ENCODE measurements at regions not wholly inside any gene's neighbourhood (a gene's known extent, or its start where the extent isn't known, plus 50 kb on each side); places are given as distances from the start of the nearest gene placed in this dataset.

GRCh38 chr7:119900996-119901672 lies 371.8 kb upstream of the KCND2 start:
- no peak overlapping the region for H3K4me3 ChIP-seq (ENCODE audit: low read depth in 1 of 3, low read length in 3 of 3)
- no peak for TF ChIP-seq EGR1 (IDR thresholded peaks at IDR 0.05; ENCODE audit: low read depth in 2 of 2)
- TF ChIP-seq GABPA (IDR thresholded peaks at IDR 0.05 in 1 of 2, conservative IDR thresholded peaks at IDR 0.05 in 1 of 2), result no peak
- TF ChIP-seq HNF4G (IDR thresholded peaks at IDR 0.05), result no peak
- no peak for TF ChIP-seq HNF4A (conservative IDR thresholded peaks at IDR 0.05)
- TF ChIP-seq FOXA1 (IDR thresholded peaks at IDR 0.05), result no peak
- TF ChIP-seq MAX (IDR thresholded peaks at IDR 0.05), result no peak
- no peak for TF ChIP-seq FOXA2 (IDR thresholded peaks at IDR 0.05)
- TF ChIP-seq ATF3 (IDR thresholded peaks at IDR 0.05), result no peak
- H3K27me3 ChIP-seq (ENCODE audit: control insufficient read depth in 4 of 4, insufficient read depth in 4 of 4, low read length in 3 of 4), result no peaks in the 10 kb centered on the region
- no peak overlapping the region for H3K9ac ChIP-seq (ENCODE audit: low read depth in 1 of 2, low read length in 2 of 2)
- H3K27ac ChIP-seq (ENCODE audit: low read depth in 1 of 2, low read length in 2 of 2), result no peak overlapping the region
- DNase-seq (ENCODE audit: low spot score), result no peak
- no peaks in the 10 kb centered on the region for H3K36me3 ChIP-seq (ENCODE audit: control insufficient read depth in 4 of 4, insufficient read depth in 3 of 4, low read depth in 1 of 4, low read length in 3 of 4)
- no peaks in the 10 kb centered on the region for H3K4me1 ChIP-seq (ENCODE audit: control insufficient read depth in 4 of 4, insufficient read depth in 4 of 4, low read length in 3 of 4)
- no peaks in the 10 kb centered on the region for H3K9me3 ChIP-seq (ENCODE audit: control insufficient read depth in 4 of 4, low read length in 3 of 4)
- WGBS, result 75% methylated on average over 5 of the region's 5 CpGs

GRCh38 chr7:119903085-119903484 lies 369.9 kb upstream of the KCND2 start:
- Histone ChIP-seq H3K9ac (ENCODE audit: low read depth in 1 of 2, low read length in 2 of 2) (no peak overlapping the region), H3K4me1 (ENCODE audit: control insufficient read depth in 4 of 4, insufficient read depth in 4 of 4, low read length in 3 of 4) (no peaks in the 10 kb centered on the region), H3K4me3 (ENCODE audit: low read depth in 1 of 3, low read length in 3 of 3) (no peak overlapping the region), H3K9me3 (ENCODE audit: control insufficient read depth in 4 of 4, low read length in 3 of 4) (no peaks in the 10 kb centered on the region), H3K27me3 (ENCODE audit: control insufficient read depth in 4 of 4, insufficient read depth in 4 of 4, low read length in 3 of 4) (no peaks in the 10 kb centered on the region), H3K36me3 (ENCODE audit: control insufficient read depth in 4 of 4, insufficient read depth in 3 of 4, low read depth in 1 of 4, low read length in 3 of 4) (no peaks in the 10 kb centered on the region), H3K27ac (ENCODE audit: low read depth in 1 of 2, low read length in 2 of 2) (no peak overlapping the region)
- 92% methylated on average over 2 of the region's 2 CpGs for WGBS
- TF ChIP-seq FOXA2 (IDR thresholded peaks at IDR 0.05), result no peak
- no peak for TF ChIP-seq RXRA (IDR thresholded peaks at IDR 0.05)
- TF ChIP-seq REST (IDR thresholded peaks at IDR 0.05), result no peak
- no peak for TF ChIP-seq FOXA1 (IDR thresholded peaks at IDR 0.05)
- no peak for TF ChIP-seq HNF4A (conservative IDR thresholded peaks at IDR 0.05)
- no peak for TF ChIP-seq EGR1 (IDR thresholded peaks at IDR 0.05; ENCODE audit: low read depth in 2 of 2)
- TF ChIP-seq HNF4G (IDR thresholded peaks at IDR 0.05), result no peak
- TF ChIP-seq CTCF (IDR thresholded peaks at IDR 0.05; ENCODE audit: low read depth, low read length, missing input control), result no peak
- no peak for TF ChIP-seq YY1 (IDR thresholded peaks at IDR 0.05)
- no peak for DNase-seq (ENCODE audit: low spot score)

Data from liver (tissue), 8 donors.